Liver (tissue), 3 donors: ENCODE measurements at regions not wholly inside any gene's neighbourhood (a gene's known extent, or its start where the extent isn't known, plus 50 kb on each side); places are given as distances from the start of the nearest gene placed in this dataset.

Experiments
- ATF3 ChIP-seq: IDR thresholded peaks from 2 replicates; pipeline ENCODE4 v1.6.1; 2016; ENCODE audit warnings: antibody characterized with exemption
- CTCF ChIP-seq: fragments of 150-350 bp; IDR thresholded peaks from 2 replicates; pipeline ENCODE4 v1.5.1; 2017; ENCODE audit warnings: improper control_type of control experiment, low read depth, low read length; ENCODE audit not compliant: missing input control
- HNF4G ChIP-seq: IDR thresholded peaks from 2 replicates; pipeline ENCODE4 v1.6.1; 2016; ENCODE audit warnings: antibody characterized with exemption
- MAX ChIP-seq: IDR thresholded peaks from 2 replicates; pipeline ENCODE4 v1.6.1; 2016; ENCODE audit warnings: antibody characterized with exemption
- ZBTB33 ChIP-seq: IDR thresholded peaks from 2 replicates; pipeline ENCODE4 v1.6.1; 2016; ENCODE audit warnings: antibody characterized with exemption
- donor health status: healthy.
- donor health status: healthy.

GRCh38 chr12:92504594-92504981 is 198.2 kb upstream of the PLEKHG7 start:
- TF ChIP-seq CTCF (no peak), ATF3 (no peak), MAX (no peak), ZBTB33 (no peak), HNF4G (peak; percentile 87)
